ENCODE measurements at regions not wholly inside any gene's neighbourhood (a gene's known extent, or its start where the extent isn't known, plus 50 kb on each side); places are given as distances from the start of the nearest gene placed in this dataset.

DNA sequence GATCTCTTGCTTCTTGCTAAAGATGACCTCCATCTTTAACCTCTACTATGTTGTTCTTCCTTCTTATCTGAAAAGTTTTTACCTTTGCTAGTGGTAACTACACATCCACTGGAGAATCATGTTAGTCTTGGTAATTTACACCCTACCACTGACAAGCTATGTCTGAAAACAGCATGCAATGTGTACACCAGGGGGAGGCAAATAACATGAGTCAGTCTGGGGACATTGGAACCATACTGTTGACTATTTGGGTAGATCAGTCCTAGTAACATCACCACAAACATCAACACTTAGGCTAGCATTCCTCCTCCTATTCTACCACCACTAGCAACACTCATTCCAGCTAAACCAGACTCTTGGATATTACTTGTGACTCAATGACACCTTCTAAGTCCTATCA, 549.0 kb downstream of the KCNT2 start:
- TF ChIP-seq, protein P1, sequence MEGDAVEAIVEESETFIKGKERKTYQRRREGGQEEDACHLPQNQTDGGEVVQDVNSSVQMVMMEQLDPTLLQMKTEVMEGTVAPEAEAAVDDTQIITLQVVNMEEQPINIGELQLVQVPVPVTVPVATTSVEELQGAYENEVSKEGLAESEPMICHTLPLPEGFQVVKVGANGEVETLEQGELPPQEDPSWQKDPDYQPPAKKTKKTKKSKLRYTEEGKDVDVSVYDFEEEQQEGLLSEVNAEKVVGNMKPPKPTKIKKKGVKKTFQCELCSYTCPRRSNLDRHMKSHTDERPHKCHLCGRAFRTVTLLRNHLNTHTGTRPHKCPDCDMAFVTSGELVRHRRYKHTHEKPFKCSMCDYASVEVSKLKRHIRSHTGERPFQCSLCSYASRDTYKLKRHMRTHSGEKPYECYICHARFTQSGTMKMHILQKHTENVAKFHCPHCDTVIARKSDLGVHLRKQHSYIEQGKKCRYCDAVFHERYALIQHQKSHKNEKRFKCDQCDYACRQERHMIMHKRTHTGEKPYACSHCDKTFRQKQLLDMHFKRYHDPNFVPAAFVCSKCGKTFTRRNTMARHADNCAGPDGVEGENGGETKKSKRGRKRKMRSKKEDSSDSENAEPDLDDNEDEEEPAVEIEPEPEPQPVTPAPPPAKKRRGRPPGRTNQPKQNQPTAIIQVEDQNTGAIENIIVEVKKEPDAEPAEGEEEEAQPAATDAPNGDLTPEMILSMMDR (IDR thresholded peaks at IDR 0.05; ENCODE audit: low read depth, low read length, poor library complexity, severe bottlenecking): no peak
- TF ChIP-seq EZH2phosphoT487 (IDR thresholded peaks at IDR 0.05; ENCODE audit: borderline replicate concordance, low read length): no peak
